ENCODE measurements at regions not wholly inside any gene's neighbourhood (a gene's known extent, or its start where the extent isn't known, plus 50 kb on each side); places are given as distances from the start of the nearest gene placed in this dataset.

GRCh38 chr16:26231647-26232046 lies 539.9 kb downstream of the HS3ST4 start (continued):
- no peak for TF ChIP-seq CHD4 (IDR thresholded peaks at IDR 0.05; ENCODE audit: borderline replicate concordance, low read length)
- no peak for TF ChIP-seq ZNF30 (CRISPR knock-in tag; IDR thresholded peaks at IDR 0.05)
- no peak for TF ChIP-seq SP4 (CRISPR knock-in tag; IDR thresholded peaks at IDR 0.05)

- H2AFZ ChIP-seq (ENCODE audit: low read length), result no peak overlapping the region
- no TSS peak for BruUV-seq (replicated peaks)
- no peak overlapping the region for H3K4me3 ChIP-seq (replicated peaks in 1 of 3; ENCODE audit: insufficient read depth in 1 of 3, low read depth in 2 of 3, low read length in 3 of 3)
- no peaks in the 10 kb centered on the region for H3K27me3 ChIP-seq (ENCODE audit: control insufficient read depth in 1 of 2, insufficient read depth in 2 of 2, low read length in 2 of 2)
- CTCF ChIA-PET (ENCODE audit: low intra/inter-chr PET ratio, low total read pairs), result no interaction called here
- DNase-seq (ENCODE audit: low spot score) (no peak), ATAC-seq (no peak), FAIRE-seq (no peak)
- no peak overlapping the region for H3K27ac ChIP-seq (ENCODE audit: extremely low read length, insufficient read depth, low read length)
- no peaks in the 10 kb centered on the region for H3K4me1 ChIP-seq (ENCODE audit: insufficient read depth, low read length)
- no peak for TF ChIP-seq REXO4 (CRISPR knock-in tag; IDR thresholded peaks at IDR 0.05; ENCODE audit: borderline replicate concordance)
- POLR2A ChIA-PET, result no interaction called here
- peaks cover 62% of the 10 kb centered on the region for H3K9me3 ChIP-seq (ENCODE audit: low read length)
- H3K4me2 ChIP-seq (ENCODE audit: low read depth, low read length), result no peak overlapping the region
- no peaks in the 10 kb centered on the region for H3K79me2 ChIP-seq (ENCODE audit: insufficient read depth, low read length)
- in situ Hi-C loops (cut with HindIII; ENCODE audit: extremely low pct_ligation_motif_present, low pct_unique_long_range_greater_than_20kb) (no loop called here), intact Hi-C loops (cut with micrococcal nuclease; ENCODE audit: unreplicated experiment) (no loop called here)
- no peaks in the 10 kb centered on the region for H3K36me3 ChIP-seq (replicated peaks in 1 of 2; ENCODE audit: control insufficient read depth in 1 of 2, insufficient read depth in 2 of 2, low read length in 2 of 2)
- 2% methylated on average over 6 of the region's 6 CpGs for WGBS (ENCODE audit: low lambda C conversion rate)
- H4K20me1 ChIP-seq (ENCODE audit: insufficient read depth, low read length), result no peaks in the 10 kb centered on the region
- no peak overlapping the region for H3K9ac ChIP-seq (ENCODE audit: insufficient read depth, low read depth, low read length)
Measured at GRCh38 chr16:26240807-26241206, 549.0 kb downstream of the HS3ST4 start.

- Histone ChIP-seq H3K9ac (ENCODE audit: insufficient read depth, low read depth, low read length) (no peak overlapping the region), H4K20me1 (ENCODE audit: insufficient read depth, low read length) (no peaks in the 10 kb centered on the region), H3K27ac (ENCODE audit: extremely low read length, insufficient read depth, low read length) (no peak overlapping the region), H3K4me2 (ENCODE audit: low read depth, low read length) (no peak overlapping the region), H3K4me1 (ENCODE audit: insufficient read depth, low read length) (no peaks in the 10 kb centered on the region), H3K9me3 (ENCODE audit: low read length) (peaks cover 83% of the 10 kb centered on the region), H3K4me3 (replicated peaks in 1 of 3; ENCODE audit: insufficient read depth in 1 of 3, low read depth in 2 of 3, low read length in 3 of 3) (no peak overlapping the region), H2AFZ (ENCODE audit: low read length) (no peak overlapping the region), H3K27me3 (ENCODE audit: control insufficient read depth in 1 of 2, insufficient read depth in 2 of 2, low read length in 2 of 2) (no peaks in the 10 kb centered on the region), H3K79me2 (ENCODE audit: insufficient read depth, low read length) (no peaks in the 10 kb centered on the region), H3K36me3 (replicated peaks in 1 of 2; ENCODE audit: control insufficient read depth in 1 of 2, insufficient read depth in 2 of 2, low read length in 2 of 2) (no peaks in the 10 kb centered on the region)
- ATAC-seq, result no peak
- 0% methylated on average over 1 of the region's 1 CpG for WGBS (ENCODE audit: low lambda C conversion rate)
- no peak for TF ChIP-seq ISL2 (CRISPR knock-in tag; IDR thresholded peaks at IDR 0.05)
- TF ChIP-seq IKZF5 (CRISPR knock-in tag; IDR thresholded peaks at IDR 0.05), result no peak
- TF ChIP-seq DPF2 (CRISPR knock-in tag; IDR thresholded peaks at IDR 0.05; ENCODE audit: borderline replicate concordance, low read depth), result no peak
- TF ChIP-seq ZNF563 (CRISPR knock-in tag; IDR thresholded peaks at IDR 0.05), result no peak
- no peak for DNase-seq (ENCODE audit: low spot score)
- POLR2A ChIA-PET, result no interaction called here
- CTCF ChIA-PET (ENCODE audit: low intra/inter-chr PET ratio, low total read pairs), result no interaction called here
- FAIRE-seq, result no peak
- in situ Hi-C loops (cut with HindIII; ENCODE audit: extremely low pct_ligation_motif_present, low pct_unique_long_range_greater_than_20kb), result no loop called here
- no TSS peak for BruUV-seq (replicated peaks)
- intact Hi-C loops (cut with micrococcal nuclease; ENCODE audit: unreplicated experiment), result no loop called here
Measured at GRCh38 chr16:26247063-26247462, 555.3 kb downstream of the HS3ST4 start.

Measured in HepG2 (cell line).